PC-3 (cell line): ENCODE measurements at regions not wholly inside any gene's neighbourhood (a gene's known extent, or its start where the extent isn't known, plus 50 kb on each side); places are given as distances from the start of the nearest gene placed in this dataset.

Source experiments
- ATAC-seq: fragments of 200-7000 bp; cut with Tn5 transposase; 2 replicates; pipeline ENCODE4 v1.9.1; 2020; ENCODE audit warnings: mild to moderate bottlenecking, moderate library complexity
- BruUV-seq: library from RNA; stranded (reverse); fragments of 400-500 nt; replicated peaks from 2 replicates; lab custom pipeline; 2021; lab: Mats Ljungman, UMichigan
- CTCF ChIA-PET: fragments of 300-600 bp; sonication (Branson Sonifier 250); formaldehyde crosslinking; loops from one replicate; lab custom pipeline; 2022; ENCODE audit warnings: antibody characterized with exemption; lab: Charles Lee
- POLR2A ChIA-PET: fragments of 300-600 bp; sonication (Branson Sonifier 250); formaldehyde crosslinking; loops from one replicate; lab custom pipeline; 2022; ENCODE audit warnings: antibody characterized with exemption; ENCODE audit not compliant: unreplicated experiment; lab: Charles Lee
- DNase-seq: peaks from one replicate; pipeline ENCODE4 v3.0.0-alpha.2; 2015
- H2AFZ ChIP-seq: fragments of 300-600 bp; sonication (generic); 2 replicates; pipeline ENCODE4 v1.6.0; 2016; ENCODE audit warnings: antibody characterized with exemption, low read length
- H3F3A ChIP-seq: fragments of 300-600 bp; sonication (generic); one replicate; pipeline ENCODE4 v1.6.0; 2017; ENCODE audit warnings: antibody characterized with exemption, low read length, control low read depth, mild to moderate bottlenecking; ENCODE audit not compliant: unreplicated experiment
- H3K27ac ChIP-seq: fragments of 300-600 bp; sonication (generic); 2 replicates; pipeline ENCODE4 v1.5.1; 2016; ENCODE audit warnings: mild to moderate bottlenecking, low read length
- H3K27me3 ChIP-seq: fragments of 300-600 bp; sonication (generic); 2 replicates; pipeline ENCODE4 v1.6.1; 2016; ENCODE audit warnings: low read length, mixed read lengths
- H3K36me3 ChIP-seq: fragments of 300-600 bp; sonication (generic); 2 replicates; pipeline ENCODE4 v1.6.1; 2016; ENCODE audit warnings: low read depth, mixed run types, low read length, mixed read lengths
- H3K4me1 ChIP-seq: fragments of 300-600 bp; sonication (generic); 2 replicates; pipeline ENCODE4 v1.5.1; 2016; ENCODE audit warnings: low read length; ENCODE audit not compliant: insufficient read depth
- H3K4me2 ChIP-seq: fragments of 300-600 bp; sonication (generic); 2 replicates; pipeline ENCODE4 v1.6.0; 2016; ENCODE audit warnings: low read length
- H3K4me3 ChIP-seq: fragments of 300-600 bp; sonication (generic); 2 replicates; pipeline ENCODE4 v1.5.1; 2016; ENCODE audit warnings: mild to moderate bottlenecking, low read length, mixed read lengths
- H3K79me2 ChIP-seq: fragments of 300-600 bp; sonication (generic); 2 replicates; pipeline ENCODE4 v1.6.1; 2017; ENCODE audit warnings: low read length, mixed read lengths
- H3K9ac ChIP-seq: fragments of 300-600 bp; sonication (generic); 2 replicates; pipeline ENCODE4 v1.6.0; 2016; ENCODE audit warnings: mild to moderate bottlenecking, low read length
- H3K9me2 ChIP-seq: fragments of 300-600 bp; sonication (generic); replicated peaks from 2 replicates; pipeline ENCODE4 v1.6.1; 2016; ENCODE audit warnings: mixed run types, low read length, mixed read lengths
- H3K9me3 ChIP-seq: fragments of 300-600 bp; sonication (generic); 2 replicates; pipeline ENCODE4 v1.6.1; 2016; ENCODE audit warnings: low read length, mixed read lengths
- H4K20me1 ChIP-seq: fragments of 300-600 bp; sonication (generic); 2 replicates; pipeline ENCODE4 v1.6.1; 2016; ENCODE audit warnings: low read length, mixed read lengths
- EZH2 ChIP-seq: fragments of 300-600 bp; sonication (generic); IDR thresholded peaks from one replicate; pipeline ENCODE4 v1.6.1; 2017; ENCODE audit warnings: antibody characterized with exemption, mild to moderate bottlenecking, low read length; ENCODE audit not compliant: unreplicated experiment
- EZH2phosphoT487 ChIP-seq: fragments of 300-600 bp; sonication (generic); IDR thresholded peaks from 2 replicates; pipeline ENCODE4 v1.6.1; 2018; ENCODE audit warnings: mild to moderate bottlenecking, antibody characterized with exemption, low read length, borderline replicate concordance
- intact Hi-C: fragments of 100-400 bp; cut with micrococcal nuclease; formaldehyde crosslinking; loops from 2 replicates; pipeline ENCODE4 v1.9.0; 2023
- TF ChIP-seq, protein P1 (sequence below): fragments of 300-600 bp; sonication (generic); conservative IDR thresholded peaks from 2 replicates; pipeline ENCODE4 v1.5.1; 2017; ENCODE audit warnings: antibody characterized with exemption, low read depth, mild to moderate bottlenecking, low read length

GRCh38 chr1:112230232-112230631 is 165.8 kb upstream of the CTTNBP2NL start:
- Histone ChIP-seq H3K4me2 (no peak overlapping the region), H4K20me1 (no peaks in the 10 kb centered on the region), H3K9me2 (no peaks in the 10 kb centered on the region), H3K4me1 (no peaks in the 10 kb centered on the region), H3K36me3 (no peaks in the 10 kb centered on the region), H2AFZ (no peak overlapping the region), H3K79me2 (no peaks in the 10 kb centered on the region), H3K27me3 (peaks cover 39% of the 10 kb centered on the region), H3K9ac (no peak overlapping the region), H3F3A (no peaks in the 10 kb centered on the region), H3K9me3 (no peaks in the 10 kb centered on the region), H3K4me3 (no peak overlapping the region), H3K27ac (no peak overlapping the region)
- DNase-seq (no peak), ATAC-seq (no peak)
- intact Hi-C loops, result no loop called here
- BruUV-seq, result no TSS peak
- ChIA-PET POLR2A (no interaction called here), CTCF (no interaction called here)
- TF ChIP-seq EZH2, result no peak
- TF ChIP-seq, protein P1, sequence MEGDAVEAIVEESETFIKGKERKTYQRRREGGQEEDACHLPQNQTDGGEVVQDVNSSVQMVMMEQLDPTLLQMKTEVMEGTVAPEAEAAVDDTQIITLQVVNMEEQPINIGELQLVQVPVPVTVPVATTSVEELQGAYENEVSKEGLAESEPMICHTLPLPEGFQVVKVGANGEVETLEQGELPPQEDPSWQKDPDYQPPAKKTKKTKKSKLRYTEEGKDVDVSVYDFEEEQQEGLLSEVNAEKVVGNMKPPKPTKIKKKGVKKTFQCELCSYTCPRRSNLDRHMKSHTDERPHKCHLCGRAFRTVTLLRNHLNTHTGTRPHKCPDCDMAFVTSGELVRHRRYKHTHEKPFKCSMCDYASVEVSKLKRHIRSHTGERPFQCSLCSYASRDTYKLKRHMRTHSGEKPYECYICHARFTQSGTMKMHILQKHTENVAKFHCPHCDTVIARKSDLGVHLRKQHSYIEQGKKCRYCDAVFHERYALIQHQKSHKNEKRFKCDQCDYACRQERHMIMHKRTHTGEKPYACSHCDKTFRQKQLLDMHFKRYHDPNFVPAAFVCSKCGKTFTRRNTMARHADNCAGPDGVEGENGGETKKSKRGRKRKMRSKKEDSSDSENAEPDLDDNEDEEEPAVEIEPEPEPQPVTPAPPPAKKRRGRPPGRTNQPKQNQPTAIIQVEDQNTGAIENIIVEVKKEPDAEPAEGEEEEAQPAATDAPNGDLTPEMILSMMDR, result no peak
- no peak for TF ChIP-seq EZH2phosphoT487

- ATAC-seq, result no peak
- intact Hi-C loops, result no loop called here
- BruUV-seq, result no TSS peak
- H3K4me2 ChIP-seq, result no peak overlapping the region
- no peaks in the 10 kb centered on the region for H3K79me2 ChIP-seq
- H2AFZ ChIP-seq, result no peak overlapping the region
- H3K27ac ChIP-seq, result no peak overlapping the region
- ChIA-PET POLR2A (no interaction called here), CTCF (no interaction called here)
- no peak overlapping the region for H3K9ac ChIP-seq
- TF ChIP-seq, protein P1, result no peak
- TF ChIP-seq EZH2phosphoT487 (no peak), EZH2 (no peak)
- no peaks in the 10 kb centered on the region for H3K36me3 ChIP-seq
- H3K9me3 ChIP-seq, result no peaks in the 10 kb centered on the region
- no peaks in the 10 kb centered on the region for H4K20me1 ChIP-seq
- H3F3A ChIP-seq, result no peaks in the 10 kb centered on the region
- no peak overlapping the region for H3K4me3 ChIP-seq
- no peak for DNase-seq
- peaks cover 46% of the 10 kb centered on the region for H3K27me3 ChIP-seq
- H3K4me1 ChIP-seq, result no peaks in the 10 kb centered on the region
- no peaks in the 10 kb centered on the region for H3K9me2 ChIP-seq
These were observed 164.7 kb upstream of the CTTNBP2NL start for GRCh38 chr1:112231331-112231730.

- no TSS peak for BruUV-seq
These were observed 163.2 kb upstream of the CTTNBP2NL start for GRCh38 chr1:112232848-112233247.

More at GRCh38 chr1:112232848-112233247, 163.2 kb upstream of the CTTNBP2NL start:
- POLR2A ChIA-PET, result no interaction called here
- H3K79me2 ChIP-seq, result no peaks in the 10 kb centered on the region
- no peak overlapping the region for H3K4me3 ChIP-seq
- H2AFZ ChIP-seq, result no peak overlapping the region
- no peaks in the 10 kb centered on the region for H3F3A ChIP-seq
- no peaks in the 10 kb centered on the region for H3K4me1 ChIP-seq
- no peaks in the 10 kb centered on the region for H3K36me3 ChIP-seq
- no peak for TF ChIP-seq EZH2
- TF ChIP-seq EZH2phosphoT487, result no peak
- DNase-seq (no peak), ATAC-seq (no peak)
- intact Hi-C loops, result no loop called here
- H3K9me3 ChIP-seq, result no peaks in the 10 kb centered on the region
- no peaks in the 10 kb centered on the region for H3K9me2 ChIP-seq
- H3K9ac ChIP-seq, result no peak overlapping the region
- peaks cover 46% of the 10 kb centered on the region for H3K27me3 ChIP-seq
- no peak overlapping the region for H3K27ac ChIP-seq
- CTCF ChIA-PET, result no interaction called here
- no peaks in the 10 kb centered on the region for H4K20me1 ChIP-seq
- H3K4me2 ChIP-seq, result no peak overlapping the region
